ENCODE measurements at regions not wholly inside any gene's neighbourhood (a gene's known extent, or its start where the extent isn't known, plus 50 kb on each side); places are given as distances from the start of the nearest gene placed in this dataset.

DNA sequence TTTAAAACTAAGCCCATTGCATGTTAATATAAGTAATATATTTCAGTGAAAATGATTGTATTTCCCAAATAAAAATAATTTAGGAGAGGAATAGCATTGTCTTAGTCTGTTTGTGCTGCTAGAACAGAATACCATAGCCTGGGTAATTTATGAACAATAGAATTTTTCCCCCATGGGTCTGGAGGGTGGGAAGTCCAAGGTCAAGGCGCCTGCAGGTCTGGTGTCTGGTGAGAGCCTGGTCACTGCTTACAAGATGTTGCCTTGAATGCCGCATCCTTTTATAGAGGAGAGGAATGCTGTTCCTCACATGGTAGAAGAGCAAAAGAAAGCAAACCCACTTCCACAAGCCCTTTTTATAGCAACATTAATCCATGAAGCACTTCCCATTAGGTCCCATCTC, 161.3 kb upstream of the ZFHX3 start (continued):
- TF ChIP-seq, protein P1, sequence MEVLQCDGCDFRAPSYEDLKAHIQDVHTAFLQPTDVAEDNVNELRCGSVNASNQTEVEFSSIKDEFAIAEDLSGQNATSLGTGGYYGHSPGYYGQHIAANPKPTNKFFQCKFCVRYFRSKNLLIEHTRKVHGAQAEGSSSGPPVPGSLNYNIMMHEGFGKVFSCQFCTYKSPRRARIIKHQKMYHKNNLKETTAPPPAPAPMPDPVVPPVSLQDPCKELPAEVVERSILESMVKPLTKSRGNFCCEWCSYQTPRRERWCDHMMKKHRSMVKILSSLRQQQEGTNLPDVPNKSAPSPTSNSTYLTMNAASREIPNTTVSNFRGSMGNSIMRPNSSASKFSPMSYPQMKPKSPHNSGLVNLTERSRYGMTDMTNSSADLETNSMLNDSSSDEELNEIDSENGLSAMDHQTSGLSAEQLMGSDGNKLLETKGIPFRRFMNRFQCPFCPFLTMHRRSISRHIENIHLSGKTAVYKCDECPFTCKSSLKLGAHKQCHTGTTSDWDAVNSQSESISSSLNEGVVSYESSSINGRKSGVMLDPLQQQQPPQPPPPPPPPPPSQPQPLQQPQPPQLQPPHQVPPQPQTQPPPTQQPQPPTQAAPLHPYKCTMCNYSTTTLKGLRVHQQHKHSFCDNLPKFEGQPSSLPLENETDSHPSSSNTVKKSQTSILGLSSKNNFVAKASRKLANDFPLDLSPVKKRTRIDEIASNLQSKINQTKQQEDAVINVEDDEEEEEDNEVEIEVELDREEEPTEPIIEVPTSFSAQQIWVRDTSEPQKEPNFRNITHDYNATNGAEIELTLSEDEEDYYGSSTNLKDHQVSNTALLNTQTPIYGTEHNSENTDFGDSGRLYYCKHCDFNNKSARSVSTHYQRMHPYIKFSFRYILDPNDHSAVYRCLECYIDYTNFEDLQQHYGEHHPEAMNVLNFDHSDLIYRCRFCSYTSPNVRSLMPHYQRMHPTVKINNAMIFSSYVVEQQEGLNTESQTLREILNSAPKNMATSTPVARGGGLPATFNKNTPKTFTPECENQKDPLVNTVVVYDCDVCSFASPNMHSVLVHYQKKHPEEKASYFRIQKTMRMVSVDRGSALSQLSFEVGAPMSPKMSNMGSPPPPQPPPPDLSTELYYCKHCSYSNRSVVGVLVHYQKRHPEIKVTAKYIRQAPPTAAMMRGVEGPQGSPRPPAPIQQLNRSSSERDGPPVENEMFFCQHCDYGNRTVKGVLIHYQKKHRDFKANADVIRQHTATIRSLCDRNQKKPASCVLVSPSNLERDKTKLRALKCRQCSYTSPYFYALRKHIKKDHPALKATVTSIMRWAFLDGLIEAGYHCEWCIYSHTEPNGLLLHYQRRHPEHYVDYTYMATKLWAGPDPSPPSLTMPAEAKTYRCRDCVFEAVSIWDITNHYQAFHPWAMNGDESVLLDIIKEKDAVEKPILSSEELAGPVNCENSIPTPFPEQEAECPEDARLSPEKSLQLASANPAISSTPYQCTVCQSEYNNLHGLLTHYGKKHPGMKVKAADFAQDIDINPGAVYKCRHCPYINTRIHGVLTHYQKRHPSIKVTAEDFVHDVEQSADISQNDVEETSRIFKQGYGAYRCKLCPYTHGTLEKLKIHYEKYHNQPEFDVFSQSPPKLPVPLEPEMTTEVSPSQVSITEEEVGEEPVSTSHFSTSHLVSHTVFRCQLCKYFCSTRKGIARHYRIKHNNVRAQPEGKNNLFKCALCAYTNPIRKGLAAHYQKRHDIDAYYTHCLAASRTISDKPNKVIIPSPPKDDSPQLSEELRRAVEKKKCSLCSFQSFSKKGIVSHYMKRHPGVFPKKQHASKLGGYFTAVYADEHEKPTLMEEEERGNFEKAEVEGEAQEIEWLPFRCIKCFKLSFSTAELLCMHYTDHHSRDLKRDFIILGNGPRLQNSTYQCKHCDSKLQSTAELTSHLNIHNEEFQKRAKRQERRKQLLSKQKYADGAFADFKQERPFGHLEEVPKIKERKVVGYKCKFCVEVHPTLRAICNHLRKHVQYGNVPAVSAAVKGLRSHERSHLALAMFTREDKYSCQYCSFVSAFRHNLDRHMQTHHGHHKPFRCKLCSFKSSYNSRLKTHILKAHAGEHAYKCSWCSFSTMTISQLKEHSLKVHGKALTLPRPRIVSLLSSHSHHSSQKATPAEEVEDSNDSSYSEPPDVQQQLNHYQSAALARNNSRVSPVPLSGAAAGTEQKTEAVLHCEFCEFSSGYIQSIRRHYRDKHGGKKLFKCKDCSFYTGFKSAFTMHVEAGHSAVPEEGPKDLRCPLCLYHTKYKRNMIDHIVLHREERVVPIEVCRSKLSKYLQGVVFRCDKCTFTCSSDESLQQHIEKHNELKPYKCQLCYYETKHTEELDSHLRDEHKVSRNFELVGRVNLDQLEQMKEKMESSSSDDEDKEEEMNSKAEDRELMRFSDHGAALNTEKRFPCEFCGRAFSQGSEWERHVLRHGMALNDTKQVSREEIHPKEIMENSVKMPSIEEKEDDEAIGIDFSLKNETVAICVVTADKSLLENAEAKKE (CRISPR knock-in tag; IDR thresholded peaks at IDR 0.05), result no peak
- TF ChIP-seq EZH2 (IDR thresholded peaks at IDR 0.05; ENCODE audit: low read depth, unreplicated experiment) (no peak), EZH2phosphoT487 (IDR thresholded peaks at IDR 0.05; ENCODE audit: unreplicated experiment) (no peak)

DNA sequence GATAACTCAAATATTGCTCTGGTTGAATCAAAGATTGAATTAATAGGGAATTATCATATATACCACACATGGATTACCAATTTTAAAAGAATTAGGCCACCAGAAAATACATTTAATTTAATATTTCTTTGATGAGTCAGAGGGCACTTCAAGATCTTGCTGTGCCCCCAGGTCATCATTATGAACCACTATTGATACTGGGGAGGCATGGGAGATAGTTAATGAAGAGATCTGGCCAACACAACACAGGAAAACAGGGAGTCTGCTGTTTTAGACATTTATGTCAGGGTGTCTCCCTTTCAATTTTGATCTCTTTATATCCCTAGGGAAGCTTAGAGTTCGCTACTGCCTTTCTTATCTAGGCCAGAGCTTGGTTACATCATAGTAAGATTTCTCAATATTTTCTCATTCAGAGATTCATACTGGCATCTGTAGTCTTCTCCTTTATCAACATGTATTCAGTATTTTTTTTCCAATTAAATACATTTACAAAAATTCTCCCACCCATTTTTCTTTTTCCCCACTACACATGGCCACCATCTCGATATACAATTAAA, 158.3 kb upstream of the ZFHX3 start:
- Histone ChIP-seq H3K4me2 (no peak overlapping the region), H3K4me3 (no peak overlapping the region), H3K36me3 (ENCODE audit: insufficient read depth) (no peaks in the 10 kb centered on the region), H2AFZ (no peak overlapping the region), H3K4me1 (ENCODE audit: insufficient read depth) (no peaks in the 10 kb centered on the region), H3K27me3 (ENCODE audit: insufficient read depth) (no peaks in the 10 kb centered on the region), H3K79me2 (replicated peaks; ENCODE audit: insufficient read depth) (no peaks in the 10 kb centered on the region), H3F3A (replicated peaks; ENCODE audit: low read depth) (no peaks in the 10 kb centered on the region), H3K9me2 (ENCODE audit: insufficient read depth) (no peaks in the 10 kb centered on the region), H4K20me1 (replicated peaks; ENCODE audit: insufficient read depth) (no peaks in the 10 kb centered on the region), H3K27ac (ENCODE audit: low read depth) (no peak overlapping the region)
- Mint-ChIP-seq H3K27ac (no peak overlapping the region), H3K36me3 (ENCODE audit: low read depth) (no peaks in the 10 kb centered on the region), H3K9me3 (peaks cover 7% of the 10 kb centered on the region; the same call in 1 of the 3 replicates), H3K27me3 (ENCODE audit: insufficient read depth, low read depth, poor library complexity) (peaks cover 3% of the 10 kb centered on the region), H3K4me3 (no peak overlapping the region), H3K4me1 (no peaks in the 10 kb centered on the region)
- no peak for TF ChIP-seq CREB1 (CRISPR knock-in tag; IDR thresholded peaks at IDR 0.05; ENCODE audit: low read depth)
- TF ChIP-seq, protein P1 (CRISPR knock-in tag; IDR thresholded peaks at IDR 0.05), result no peak
- ATAC-seq, result no peak
- no peak for DNase-seq (ENCODE audit: low spot score)
